Neural cell (in vitro differentiated cells): ENCODE measurements at regions not wholly inside any gene's neighbourhood (a gene's known extent, or its start where the extent isn't known, plus 50 kb on each side); places are given as distances from the start of the nearest gene placed in this dataset.

Source experiments
- EZH2 ChIP-seq: fragments of 200-600, 300-800 bp; shearing (Covaris generic), sonication (generic); IDR thresholded peaks from 2 replicates; pipeline ENCODE4 v1.6.1; 2014; ENCODE audit warnings: antibody characterized with exemption, low read length, borderline replicate concordance, mild to moderate bottlenecking; ENCODE audit not compliant: insufficient read depth, poor library complexity, severe bottlenecking
- SMC3 ChIP-seq: fragments of 450-650 bp; conservative IDR thresholded peaks from 2 replicates; pipeline ENCODE4 v1.6.1; 2014; ENCODE audit warnings: antibody characterized with exemption, mild to moderate bottlenecking, moderate library complexity; ENCODE audit not compliant: poor library complexity
- TF ChIP-seq, protein P1 (sequence below): fragments of 450-650 bp; IDR thresholded peaks from 2 replicates; pipeline ENCODE4 v1.5.1; 2014; ENCODE audit warnings: antibody characterized with exemption, mild to moderate bottlenecking, moderate library complexity; ENCODE audit not compliant: poor library complexity, severe bottlenecking

DNA sequence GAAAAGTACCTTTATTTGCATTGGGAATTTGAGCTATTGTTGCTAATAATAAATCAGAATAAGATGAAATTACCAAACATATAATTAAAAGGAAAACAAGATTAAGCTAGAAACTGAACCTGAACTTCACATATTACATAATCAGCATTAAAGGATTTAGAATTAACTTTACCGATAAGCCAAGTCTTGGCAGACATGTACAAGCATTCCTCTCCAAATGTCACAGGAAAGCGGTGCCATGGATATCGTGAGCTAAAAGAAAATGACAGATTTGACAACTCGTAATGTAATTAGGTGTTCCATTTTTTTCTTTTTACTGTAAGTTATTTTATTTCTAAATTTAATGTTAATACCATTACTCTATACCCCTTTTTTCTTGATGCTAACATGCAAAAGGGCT lies 55.1 kb upstream of the CD302 start:
- TF ChIP-seq, protein P1, sequence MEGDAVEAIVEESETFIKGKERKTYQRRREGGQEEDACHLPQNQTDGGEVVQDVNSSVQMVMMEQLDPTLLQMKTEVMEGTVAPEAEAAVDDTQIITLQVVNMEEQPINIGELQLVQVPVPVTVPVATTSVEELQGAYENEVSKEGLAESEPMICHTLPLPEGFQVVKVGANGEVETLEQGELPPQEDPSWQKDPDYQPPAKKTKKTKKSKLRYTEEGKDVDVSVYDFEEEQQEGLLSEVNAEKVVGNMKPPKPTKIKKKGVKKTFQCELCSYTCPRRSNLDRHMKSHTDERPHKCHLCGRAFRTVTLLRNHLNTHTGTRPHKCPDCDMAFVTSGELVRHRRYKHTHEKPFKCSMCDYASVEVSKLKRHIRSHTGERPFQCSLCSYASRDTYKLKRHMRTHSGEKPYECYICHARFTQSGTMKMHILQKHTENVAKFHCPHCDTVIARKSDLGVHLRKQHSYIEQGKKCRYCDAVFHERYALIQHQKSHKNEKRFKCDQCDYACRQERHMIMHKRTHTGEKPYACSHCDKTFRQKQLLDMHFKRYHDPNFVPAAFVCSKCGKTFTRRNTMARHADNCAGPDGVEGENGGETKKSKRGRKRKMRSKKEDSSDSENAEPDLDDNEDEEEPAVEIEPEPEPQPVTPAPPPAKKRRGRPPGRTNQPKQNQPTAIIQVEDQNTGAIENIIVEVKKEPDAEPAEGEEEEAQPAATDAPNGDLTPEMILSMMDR: no peak
- TF ChIP-seq EZH2: no peak
- no peak for TF ChIP-seq SMC3
